ENCODE measurements at regions not wholly inside any gene's neighbourhood (a gene's known extent, or its start where the extent isn't known, plus 50 kb on each side); places are given as distances from the start of the nearest gene placed in this dataset.

DNA sequence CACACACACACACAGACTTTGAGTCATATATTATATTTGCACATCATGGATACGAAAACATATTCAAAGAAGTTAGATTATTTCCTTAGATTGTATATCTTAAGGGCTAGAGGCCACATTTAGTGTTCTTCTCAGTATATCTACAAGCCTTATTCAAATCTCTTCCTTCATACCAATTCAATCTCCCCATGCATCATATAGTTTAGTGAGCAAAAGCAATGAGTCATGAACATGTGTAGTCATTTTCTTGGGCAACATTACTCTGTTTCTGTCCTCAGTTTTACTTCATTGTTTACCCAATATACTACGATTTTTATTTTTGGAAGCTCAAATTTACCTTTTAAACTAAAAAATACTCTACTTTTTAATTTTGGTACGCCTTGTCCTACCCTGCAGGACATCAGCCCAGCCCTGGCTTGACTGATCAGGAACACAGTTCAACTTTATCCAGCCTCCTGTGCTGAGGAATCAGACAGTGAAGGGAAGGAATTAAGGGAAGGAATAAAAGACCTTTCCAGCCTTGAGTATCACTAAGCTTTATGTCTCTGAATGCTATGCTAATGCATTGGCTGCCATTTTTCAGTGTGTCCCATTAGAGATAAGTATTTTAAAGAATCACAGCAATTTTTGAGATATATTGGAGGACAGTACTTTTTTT, 101.7 kb upstream of the FST start:
- TF ChIP-seq, protein P1, sequence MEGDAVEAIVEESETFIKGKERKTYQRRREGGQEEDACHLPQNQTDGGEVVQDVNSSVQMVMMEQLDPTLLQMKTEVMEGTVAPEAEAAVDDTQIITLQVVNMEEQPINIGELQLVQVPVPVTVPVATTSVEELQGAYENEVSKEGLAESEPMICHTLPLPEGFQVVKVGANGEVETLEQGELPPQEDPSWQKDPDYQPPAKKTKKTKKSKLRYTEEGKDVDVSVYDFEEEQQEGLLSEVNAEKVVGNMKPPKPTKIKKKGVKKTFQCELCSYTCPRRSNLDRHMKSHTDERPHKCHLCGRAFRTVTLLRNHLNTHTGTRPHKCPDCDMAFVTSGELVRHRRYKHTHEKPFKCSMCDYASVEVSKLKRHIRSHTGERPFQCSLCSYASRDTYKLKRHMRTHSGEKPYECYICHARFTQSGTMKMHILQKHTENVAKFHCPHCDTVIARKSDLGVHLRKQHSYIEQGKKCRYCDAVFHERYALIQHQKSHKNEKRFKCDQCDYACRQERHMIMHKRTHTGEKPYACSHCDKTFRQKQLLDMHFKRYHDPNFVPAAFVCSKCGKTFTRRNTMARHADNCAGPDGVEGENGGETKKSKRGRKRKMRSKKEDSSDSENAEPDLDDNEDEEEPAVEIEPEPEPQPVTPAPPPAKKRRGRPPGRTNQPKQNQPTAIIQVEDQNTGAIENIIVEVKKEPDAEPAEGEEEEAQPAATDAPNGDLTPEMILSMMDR (conservative IDR thresholded peaks at IDR 0.05; ENCODE audit: low read depth, low read length): no peak
- no peak overlapping the region for H3K4me3 ChIP-seq (ENCODE audit: low read length)
- no peak for DNase-seq (ENCODE audit: low read depth)

DNA sequence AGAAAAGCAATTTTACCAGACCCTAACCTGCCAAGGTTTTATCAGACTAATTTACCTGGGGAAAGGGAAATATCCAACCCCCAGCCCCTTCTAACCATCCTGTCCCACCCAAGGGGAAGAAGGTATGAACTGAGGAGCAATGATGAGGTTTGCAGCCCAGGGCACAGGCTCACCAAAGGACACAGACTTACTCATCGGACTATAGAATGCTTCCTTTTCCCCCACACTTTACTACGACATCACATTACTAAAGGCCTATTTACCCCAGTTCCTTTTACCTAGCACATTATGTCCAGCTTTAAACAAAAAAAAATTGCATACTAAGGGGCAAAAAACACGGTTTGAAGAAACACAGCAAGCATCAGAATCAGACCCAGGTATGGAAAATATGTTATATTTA, 94.1 kb upstream of the FST start:
- no peak overlapping the region for H3K4me3 ChIP-seq (ENCODE audit: low read length)
- TF ChIP-seq, protein P1 (conservative IDR thresholded peaks at IDR 0.05; ENCODE audit: low read depth, low read length): no peak
- DNase-seq (ENCODE audit: low read depth): no peak

DNA sequence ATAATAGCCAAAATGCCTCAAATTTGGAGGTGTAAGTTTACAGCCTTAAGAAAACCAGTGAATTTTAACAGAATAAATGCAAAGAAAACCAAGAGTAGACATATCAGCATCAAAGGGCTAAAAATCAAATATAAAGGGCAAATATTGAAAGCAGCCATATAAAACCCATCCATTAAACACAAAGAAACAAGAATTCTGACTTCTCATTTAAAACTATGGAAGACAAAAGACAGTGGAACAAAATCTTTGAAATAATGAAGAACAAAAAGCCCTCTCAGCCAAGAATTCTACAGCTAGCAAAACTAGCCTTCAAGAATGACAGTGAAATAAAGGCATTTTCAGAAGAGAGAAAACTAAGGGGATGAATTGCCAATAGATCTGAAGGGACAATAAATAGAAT, 91.3 kb upstream of the FST start:
- no peak overlapping the region for H3K4me3 ChIP-seq (ENCODE audit: low read length)
- no peak for DNase-seq (ENCODE audit: low read depth)
- TF ChIP-seq, protein P1 (conservative IDR thresholded peaks at IDR 0.05; ENCODE audit: low read depth, low read length): no peak

DNA sequence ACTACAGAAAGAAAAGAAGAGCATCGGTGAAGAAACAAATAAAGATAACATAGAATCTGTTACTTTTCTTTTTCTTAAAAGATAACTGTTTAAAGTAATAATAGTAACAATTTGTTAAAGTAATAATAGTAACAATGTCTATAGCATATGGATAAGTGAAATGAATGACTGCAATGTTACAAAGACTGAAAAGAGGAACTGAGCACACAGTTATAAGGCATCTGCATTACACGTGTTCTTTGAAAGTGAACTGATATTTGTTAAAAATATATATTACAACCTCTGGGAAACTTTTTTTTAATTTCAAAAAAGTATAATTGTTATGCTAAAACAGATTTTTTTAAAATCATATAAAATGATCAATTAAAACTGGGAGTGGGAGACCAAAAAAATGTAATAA, 88.4 kb upstream of the FST start:
- no peak for DNase-seq (ENCODE audit: low read depth)
- no peak overlapping the region for H3K4me3 ChIP-seq (ENCODE audit: low read length)
- TF ChIP-seq, protein P1 (conservative IDR thresholded peaks at IDR 0.05; ENCODE audit: low read depth, low read length): no peak

DNA sequence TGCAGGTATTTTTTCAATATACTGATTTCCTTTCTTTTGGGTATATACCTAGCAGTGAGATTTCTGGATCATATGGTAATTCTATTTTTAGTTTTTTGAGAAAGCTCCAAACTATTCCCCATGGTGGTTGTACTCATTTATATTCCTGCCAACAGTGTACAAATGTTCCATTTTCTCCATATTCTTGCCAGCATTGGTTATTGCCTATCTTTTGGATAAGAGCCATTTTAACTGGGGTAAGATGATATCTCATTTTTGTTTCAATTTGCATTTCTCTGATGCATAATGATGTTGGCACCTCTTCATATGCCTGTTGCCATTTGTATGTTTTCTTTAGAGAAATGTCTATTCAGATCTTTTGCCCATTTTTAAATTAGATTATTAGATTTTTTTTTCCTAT, 85.6 kb upstream of the FST start:
- TF ChIP-seq, protein P1 (conservative IDR thresholded peaks at IDR 0.05; ENCODE audit: low read depth, low read length): no peak
- H3K4me3 ChIP-seq (ENCODE audit: low read length): no peak overlapping the region
- no peak for DNase-seq (ENCODE audit: low read depth)

DNA sequence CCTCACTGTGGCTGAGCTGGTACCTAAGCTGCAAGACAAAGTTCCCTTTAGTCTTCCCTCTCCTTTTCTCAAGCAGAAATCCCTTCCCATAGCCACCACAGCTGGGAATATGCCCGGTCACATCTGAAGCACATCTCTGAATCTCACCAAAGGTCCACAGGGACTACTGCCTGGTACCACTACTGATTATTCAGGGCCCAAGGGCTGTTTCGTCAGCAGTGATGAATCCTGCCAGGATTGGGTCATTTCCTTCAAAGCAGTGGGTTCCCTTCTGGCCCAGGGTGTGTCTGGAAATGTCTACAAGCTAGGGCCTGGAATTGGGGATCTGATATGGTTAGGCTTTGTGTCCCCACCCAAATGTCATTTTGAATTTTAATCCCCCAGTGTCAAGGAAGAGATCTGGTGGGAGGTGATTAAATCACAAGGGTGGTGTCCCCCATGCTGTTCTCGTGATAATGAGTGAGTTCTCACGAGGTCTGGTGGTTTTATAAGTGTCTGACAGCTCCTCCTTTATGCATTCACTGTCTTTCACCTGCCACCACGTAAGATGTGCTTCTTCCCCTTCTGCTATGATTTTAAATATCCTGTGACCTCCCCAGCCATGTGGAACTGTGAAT, 83.2 kb upstream of the FST start:
- H3K4me3 ChIP-seq (ENCODE audit: low read length): no peak overlapping the region
- TF ChIP-seq, protein P1 (conservative IDR thresholded peaks at IDR 0.05; ENCODE audit: low read depth, low read length): no peak
- no peak for DNase-seq (ENCODE audit: low read depth)

DNA sequence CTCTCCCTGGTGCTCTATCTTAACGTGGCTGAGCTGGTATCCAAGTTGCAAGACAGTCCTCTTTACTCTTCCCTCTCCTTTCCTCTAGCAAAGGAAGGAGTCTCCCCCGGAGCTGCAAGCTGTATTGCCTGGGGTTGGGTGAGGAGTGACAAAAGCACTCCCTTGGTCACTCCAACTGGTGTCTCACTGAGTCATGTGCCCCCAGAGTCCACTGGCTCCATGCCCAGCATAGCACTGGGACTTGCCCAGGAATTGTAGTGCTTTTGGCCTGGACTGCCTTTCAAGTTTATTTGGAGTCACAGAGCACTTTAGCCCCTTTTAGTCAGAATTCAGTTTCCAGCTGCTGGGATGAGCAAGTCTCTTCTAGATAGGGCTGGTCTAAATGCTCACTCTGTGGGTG, 82.6 kb upstream of the FST start:
- H3K4me3 ChIP-seq (ENCODE audit: low read length): no peak overlapping the region
- no peak for DNase-seq (ENCODE audit: low read depth)
- TF ChIP-seq, protein P1 (conservative IDR thresholded peaks at IDR 0.05; ENCODE audit: low read depth, low read length): no peak

Data from retinal pigment epithelial cell (primary cell).